Activated CD4-positive, alpha-beta T cell treated with anti-CD3 and anti-CD28 coated beads, Interleukin-2, amount 10 ng/mL, durations not matched to agents 7 days and 5 days (primary cell): ENCODE measurements at regions not wholly inside any gene's neighbourhood (a gene's known extent, or its start where the extent isn't known, plus 50 kb on each side); places are given as distances from the start of the nearest gene placed in this dataset.

ENCODE experiments used
- CTCF ChIA-PET: fragments of 350-600 bp; sonication (Branson Sonifier 250); formaldehyde crosslinking; loops from one replicate; lab custom pipeline; 2021; ENCODE audit warnings: antibody characterized with exemption; lab: Charles Lee
- POLR2A ChIA-PET: fragments of 350-600 bp; sonication (Branson Sonifier 250); formaldehyde crosslinking; loops from one replicate; lab custom pipeline; 2021; ENCODE audit warnings: antibody characterized with exemption; lab: Charles Lee
- DNase-seq: peaks from one replicate; pipeline ENCODE4 v3.0.0-alpha.2; 2020
- H3K27ac Mint-ChIP-seq: one replicate; pipeline ENCODE4 v1.8.0; 2021; ENCODE audit warnings: mild to moderate bottlenecking, moderate library complexity, mixed read lengths
- H3K27me3 Mint-ChIP-seq: one replicate; pipeline ENCODE4 v1.8.0; 2021; ENCODE audit warnings: mixed read lengths
- H3K36me3 Mint-ChIP-seq: one replicate; pipeline ENCODE4 v1.8.0; 2021; ENCODE audit warnings: low read depth, mixed read lengths
- H3K4me1 Mint-ChIP-seq: one replicate; pipeline ENCODE4 v1.8.0; 2021; ENCODE audit warnings: mixed read lengths
- H3K4me3 Mint-ChIP-seq: one replicate; pipeline ENCODE4 v1.8.0; 2021; ENCODE audit warnings: mild to moderate bottlenecking, moderate library complexity, mixed read lengths
- H3K9me3 Mint-ChIP-seq: one replicate; pipeline ENCODE4 v1.8.0; 2021; ENCODE audit warnings: mixed read lengths

- Mint-ChIP-seq H3K9me3 (peaks cover 11% of the 10 kb centered on the region), H3K4me1 (no peaks in the 10 kb centered on the region), H3K27me3 (peaks cover 33% of the 10 kb centered on the region), H3K36me3 (no peaks in the 10 kb centered on the region), H3K27ac (no peak overlapping the region), H3K4me3 (no peak overlapping the region)
- ChIA-PET CTCF (no interaction called here), POLR2A (no interaction called here)
- no peak for DNase-seq
Observed at GRCh38 chr10:119996944-119997343, 104.4 kb downstream of the SEC23IP start.

GRCh38 chr10:119997429-119997828 lies 104.9 kb downstream of the SEC23IP start:
- POLR2A ChIA-PET, result no interaction called here
- peaks cover 33% of the 10 kb centered on the region for H3K27me3 Mint-ChIP-seq
- H3K4me3 Mint-ChIP-seq, result no peak overlapping the region
- CTCF ChIA-PET, result no interaction called here
- no peaks in the 10 kb centered on the region for H3K36me3 Mint-ChIP-seq
- H3K27ac Mint-ChIP-seq, result no peak overlapping the region
- peaks cover 11% of the 10 kb centered on the region for H3K9me3 Mint-ChIP-seq
- DNase-seq, result no peak
- H3K4me1 Mint-ChIP-seq, result no peaks in the 10 kb centered on the region

- no peaks in the 10 kb centered on the region for H3K4me1 Mint-ChIP-seq
- H3K36me3 Mint-ChIP-seq, result no peaks in the 10 kb centered on the region
- POLR2A ChIA-PET, result no interaction called here
- H3K27me3 Mint-ChIP-seq, result peaks cover 13% of the 10 kb centered on the region
- H3K9me3 Mint-ChIP-seq, result no peaks in the 10 kb centered on the region
- H3K27ac Mint-ChIP-seq, result no peak overlapping the region
- no peak overlapping the region for H3K4me3 Mint-ChIP-seq
- CTCF ChIA-PET, result interaction anchor here (1.3 kb wide), 1 partner anchor 9 kb away, joined by 4 read pairs; no protein-coding TSS in a partner anchor
- DNase-seq, result no peak
Observed at GRCh38 chr10:120002785-120003184, 110.3 kb downstream of the SEC23IP start.

GRCh38 chr10:120005207-120006201 lies 113.0 kb downstream of the SEC23IP start:
- H3K9me3 Mint-ChIP-seq, result no peaks in the 10 kb centered on the region
- DNase-seq, result no peak
- H3K27ac Mint-ChIP-seq, result no peak overlapping the region
- H3K4me3 Mint-ChIP-seq, result no peak overlapping the region
- H3K4me1 Mint-ChIP-seq, result no peaks in the 10 kb centered on the region
- H3K36me3 Mint-ChIP-seq, result no peaks in the 10 kb centered on the region
- CTCF ChIA-PET, result no interaction called here
- POLR2A ChIA-PET, result no interaction called here
- peaks cover 12% of the 10 kb centered on the region for H3K27me3 Mint-ChIP-seq

- ChIA-PET POLR2A (no interaction called here), CTCF (interaction anchor here (1.5 kb wide), 1 partner anchor 16 kb away, joined by 3 read pairs; no protein-coding TSS in a partner anchor)
- Mint-ChIP-seq H3K27ac (no peak overlapping the region), H3K9me3 (no peaks in the 10 kb centered on the region), H3K36me3 (no peaks in the 10 kb centered on the region), H3K27me3 (peaks cover 25% of the 10 kb centered on the region), H3K4me3 (no peak overlapping the region), H3K4me1 (no peaks in the 10 kb centered on the region)
- no peak for DNase-seq
Observed at GRCh38 chr10:120007261-120007660, 114.7 kb downstream of the SEC23IP start.

GRCh38 chr10:120011359-120012130 lies 119.0 kb downstream of the SEC23IP start:
- H3K27ac Mint-ChIP-seq, result no peak overlapping the region
- POLR2A ChIA-PET, result no interaction called here
- CTCF ChIA-PET, result interaction anchor here (1.4 kb wide), 1 partner anchor 9 kb away, joined by 4 read pairs; no protein-coding TSS in a partner anchor
- H3K36me3 Mint-ChIP-seq, result no peaks in the 10 kb centered on the region
- DNase-seq, result no peak
- H3K27me3 Mint-ChIP-seq, result peaks cover 30% of the 10 kb centered on the region
- H3K4me3 Mint-ChIP-seq, result no peak overlapping the region
- H3K9me3 Mint-ChIP-seq, result no peaks in the 10 kb centered on the region
- no peaks in the 10 kb centered on the region for H3K4me1 Mint-ChIP-seq

GRCh38 chr10:120012131-120012400 lies 119.5 kb downstream of the SEC23IP start:
- no peak for DNase-seq
- H3K27me3 Mint-ChIP-seq, result peaks cover 34% of the 10 kb centered on the region
- H3K4me3 Mint-ChIP-seq, result no peak overlapping the region
- H3K27ac Mint-ChIP-seq, result no peak overlapping the region
- no peaks in the 10 kb centered on the region for H3K9me3 Mint-ChIP-seq
- no peaks in the 10 kb centered on the region for H3K4me1 Mint-ChIP-seq
- CTCF ChIA-PET, result interaction anchor here (1.4 kb wide), 1 partner anchor 10 kb away, joined by 4 read pairs; no protein-coding TSS in a partner anchor
- POLR2A ChIA-PET, result no interaction called here
- H3K36me3 Mint-ChIP-seq, result no peaks in the 10 kb centered on the region

GRCh38 chr10:120012566-120012965 lies 120.0 kb downstream of the SEC23IP start:
- H3K36me3 Mint-ChIP-seq, result no peaks in the 10 kb centered on the region
- H3K27ac Mint-ChIP-seq, result no peak overlapping the region
- no peak for DNase-seq
- no peaks in the 10 kb centered on the region for H3K4me1 Mint-ChIP-seq
- peaks cover 34% of the 10 kb centered on the region for H3K27me3 Mint-ChIP-seq
- POLR2A ChIA-PET, result no interaction called here
- CTCF ChIA-PET, result no interaction called here
- H3K9me3 Mint-ChIP-seq, result no peaks in the 10 kb centered on the region
- H3K4me3 Mint-ChIP-seq, result no peak overlapping the region

- no peak for DNase-seq
- Mint-ChIP-seq H3K4me1 (no peaks in the 10 kb centered on the region), H3K4me3 (no peak overlapping the region), H3K36me3 (no peaks in the 10 kb centered on the region), H3K27ac (no peak overlapping the region), H3K27me3 (peaks cover 40% of the 10 kb centered on the region), H3K9me3 (no peaks in the 10 kb centered on the region)
- CTCF ChIA-PET, result no interaction called here
- POLR2A ChIA-PET, result no interaction called here
Observed at GRCh38 chr10:120014031-120014430, 121.5 kb downstream of the SEC23IP start.

GRCh38 chr10:120015064-120015463 lies 122.5 kb downstream of the SEC23IP start:
- no peak for DNase-seq
- Mint-ChIP-seq H3K4me1 (no peaks in the 10 kb centered on the region), H3K9me3 (no peaks in the 10 kb centered on the region), H3K27me3 (peaks cover 38% of the 10 kb centered on the region), H3K36me3 (no peaks in the 10 kb centered on the region), H3K4me3 (no peak overlapping the region), H3K27ac (no peak overlapping the region)
- ChIA-PET CTCF (no interaction called here), POLR2A (no interaction called here)

- POLR2A ChIA-PET, result no interaction called here
- H3K9me3 Mint-ChIP-seq, result no peaks in the 10 kb centered on the region
Observed at GRCh38 chr10:120016906-120017305, 124.4 kb downstream of the SEC23IP start.

GRCh38 chr10:120017733-120018417 lies 125.3 kb downstream of the SEC23IP start:
- no peaks in the 10 kb centered on the region for H3K9me3 Mint-ChIP-seq
- H3K27me3 Mint-ChIP-seq, result peaks cover 24% of the 10 kb centered on the region
- no peak overlapping the region for H3K4me3 Mint-ChIP-seq
- DNase-seq, result no peak
- H3K4me1 Mint-ChIP-seq, result no peaks in the 10 kb centered on the region
- CTCF ChIA-PET, result no interaction called here
- no peaks in the 10 kb centered on the region for H3K36me3 Mint-ChIP-seq
- POLR2A ChIA-PET, result no interaction called here
- no peak overlapping the region for H3K27ac Mint-ChIP-seq

More at GRCh38 chr10:120016906-120017305, 124.4 kb downstream of the SEC23IP start:
- H3K4me1 Mint-ChIP-seq, result no peaks in the 10 kb centered on the region
- H3K27ac Mint-ChIP-seq, result no peak overlapping the region
- H3K4me3 Mint-ChIP-seq, result no peak overlapping the region
- CTCF ChIA-PET, result no interaction called here
- DNase-seq, result no peak
- H3K27me3 Mint-ChIP-seq, result peaks cover 30% of the 10 kb centered on the region
- no peaks in the 10 kb centered on the region for H3K36me3 Mint-ChIP-seq
